ENCODE measurements at regions not wholly inside any gene's neighbourhood (a gene's known extent, or its start where the extent isn't known, plus 50 kb on each side); places are given as distances from the start of the nearest gene placed in this dataset.

GRCh38 chr6:22184371-22184770 lies 112.5 kb downstream of the PRL start:
- CTCF ChIA-PET = no interaction called here
- H3K14ac ChIP-seq (replicated peaks; ENCODE audit: low read depth, low read length) = no peak overlapping the region
- ATAC-seq (ENCODE audit: low read depth) = no peak
- H4K91ac ChIP-seq (ENCODE audit: insufficient read depth, low read depth, low read length) = no peak overlapping the region
- intact Hi-C loops (cut with micrococcal nuclease) (no loop called here), dilution Hi-C loops (cut with HindIII; ENCODE audit: low sequenced_read_pairs, unreplicated experiment) (no loop called here), in situ Hi-C loops (cut with MboI; ENCODE audit: low sequenced_read_pairs) (no loop called here)
- H3K27ac ChIP-seq (ENCODE audit: insufficient read depth, low read length) = no peak overlapping the region
- no TSS peak for BruUV-seq (replicated peaks)
- peaks cover 10% of the 10 kb centered on the region; the same call in 1 of the 2 replicates for H3K9me3 ChIP-seq (ENCODE audit: control insufficient read depth, insufficient read depth, low read length)
- no peaks in the 10 kb centered on the region for H4K20me1 ChIP-seq (ENCODE audit: insufficient read depth, low read length)
- no peak overlapping the region for H2BK15ac ChIP-seq (ENCODE audit: low read depth, low read length)
- no peak overlapping the region for H3K4ac ChIP-seq (ENCODE audit: low read depth, low read length)
- no peak overlapping the region for H3K4me2 ChIP-seq (ENCODE audit: low read depth, low read length)
- DNase-seq = no peak
- POLR2A ChIA-PET (ENCODE audit: unreplicated experiment) = no interaction called here
- no peak overlapping the region for H2BK120ac ChIP-seq (ENCODE audit: low read depth, low read length)
- no peak overlapping the region for H2BK5ac ChIP-seq (ENCODE audit: low read depth, low read length, poor library complexity, severe bottlenecking)
- H3K4me3 ChIP-seq (ENCODE audit: insufficient read depth, low read depth, low read length) = no peak overlapping the region
- no peak overlapping the region for H3K9ac ChIP-seq (ENCODE audit: low read depth, low read length)
- no peak overlapping the region for H3K56ac ChIP-seq (ENCODE audit: extremely low read depth, insufficient read depth, low read length)
- no peak overlapping the region for H4K8ac ChIP-seq (ENCODE audit: low read depth in 2 of 2, low read length in 2 of 2)
- H2AFZ ChIP-seq (replicated peaks; ENCODE audit: low read length, poor library complexity) = no peak overlapping the region
- no peak overlapping the region for H2AK5ac ChIP-seq (ENCODE audit: low read depth, low read length)
- H3K18ac ChIP-seq (ENCODE audit: low read depth, low read length) = no peak overlapping the region
- H2AK9ac ChIP-seq (replicated peaks; ENCODE audit: low read depth, low read length, poor library complexity) = no peak overlapping the region
- no peaks in the 10 kb centered on the region for H3K36me3 ChIP-seq (ENCODE audit: control insufficient read depth, insufficient read depth, low read length)
- no peaks in the 10 kb centered on the region for H3K9me1 ChIP-seq (ENCODE audit: insufficient read depth, low read length)
- TF ChIP-seq MAZ (IDR thresholded peaks at IDR 0.05; ENCODE audit: borderline replicate concordance, low read depth, low read length) (no peak), CHD1 (IDR thresholded peaks at IDR 0.05; ENCODE audit: low read depth, low read length) (no peak), RAD21 (IDR thresholded peaks at IDR 0.05; ENCODE audit: low read length) (no peak), ELK1 (IDR thresholded peaks at IDR 0.05; ENCODE audit: borderline replicate concordance, low read depth, low read length) (no peak), USF2 (IDR thresholded peaks at IDR 0.05; ENCODE audit: low read depth, low read length) (no peak), CTCF (conservative IDR thresholded peaks at IDR 0.05; ENCODE audit: low read depth, low read length) (no peak), MAFK (IDR thresholded peaks at IDR 0.05; ENCODE audit: low read depth, low read length) (no peak), FOS (IDR thresholded peaks at IDR 0.05; ENCODE audit: low read depth, low read length) (no peak), NFE2L2 (IDR thresholded peaks at IDR 0.05; ENCODE audit: low read depth, low read length) (no peak)
- no peaks in the 10 kb centered on the region for H3K79me1 ChIP-seq (ENCODE audit: low read depth in 1 of 2, low read length in 2 of 2)
- no peak overlapping the region for H3K23ac ChIP-seq (ENCODE audit: low read depth, low read length)
- H4K5ac ChIP-seq (ENCODE audit: low read depth, low read length) = no peak overlapping the region
- no peak overlapping the region for H2BK20ac ChIP-seq (ENCODE audit: low read depth, low read length)
- H3K4me1 ChIP-seq (ENCODE audit: control insufficient read depth, insufficient read depth, low read length) = no peaks in the 10 kb centered on the region
- no peaks in the 10 kb centered on the region for H3K27me3 ChIP-seq (ENCODE audit: control insufficient read depth, insufficient read depth, low read length)
